Gastrocnemius medialis (tissue), 4 donors: ENCODE measurements at regions not wholly inside any gene's neighbourhood (a gene's known extent, or its start where the extent isn't known, plus 50 kb on each side); places are given as distances from the start of the nearest gene placed in this dataset.

Source experiments
- ATAC-seq, 2 donors: fragments of 150-250 bp; one replicate each; pipeline ENCODE4 v1.9.1; 2016
- DNase-seq, 2 donors: peaks; one replicate each; pipeline ENCODE4 v3.0.0-alpha.2; 2019
- H3K27ac ChIP-seq, 4 donors: fragments of 200-600 bp; sonication (generic); 1 replicate in 1 of 4; 2 replicates in 3 of 4; pipeline ENCODE4 v1.5.1; 2016 to 2018; ENCODE audit warnings: mild to moderate bottlenecking in 2 of 4, moderate library complexity in 1 of 4
- H3K27me3 ChIP-seq, 3 donors: fragments of 200-600 bp; sonication (generic) in 2 of 3; 1 replicate in 1 of 3; 2 replicates in 2 of 3; pipeline versions ENCODE4 v1.5.1 to v1.6.0; 2016 to 2019; ENCODE audit warnings: mild to moderate bottlenecking in 1 of 3, moderate library complexity in 1 of 3
- H3K36me3 ChIP-seq, 2 donors: fragments of 200-600 bp; sonication (generic) in 1 of 2; one replicate each; pipeline ENCODE4 v1.5.1; 2017 to 2018
- H3K4me1 ChIP-seq, 2 donors: fragments of 200-600 bp; sonication (generic) in 1 of 2; one replicate each; pipeline ENCODE4 v1.5.1; 2016 to 2017; ENCODE audit warnings: mild to moderate bottlenecking in 2 of 2
- H3K4me3 ChIP-seq, 4 donors: fragments of 200-600 bp; sonication (generic) in 3 of 4; 1 replicate in 1 of 4; 2 replicates in 3 of 4; pipeline ENCODE4 v1.5.1; 2016 to 2019; ENCODE audit warnings: mild to moderate bottlenecking in 2 of 4
- H3K9me3 ChIP-seq, 3 donors: fragments of 200-600 bp; sonication (generic) in 2 of 3; 1 replicate in 1 of 3; 2 replicates in 2 of 3; pipeline ENCODE4 v1.5.1; 2016 to 2019
- CTCF ChIP-seq, 5 experiments: fragments of 450-650 bp in 3 of 5; fragments of 200-600 bp in 2 of 5; sonication (generic) in 2 of 5; IDR thresholded peaks in 4 of 5; conservative IDR thresholded peaks in 1 of 5; 1 replicate in 4 of 5; 2 replicates in 1 of 5; pipeline ENCODE4 v1.5.1; 2016 to 2019; ENCODE audit warnings: antibody characterized with exemption in 5 of 5, mild to moderate bottlenecking in 3 of 5, moderate library complexity in 3 of 5
- POLR2A ChIP-seq, 2 donors: fragments of 450-650 bp; IDR thresholded peaks; one replicate each; pipeline ENCODE4 v1.6.1; 2017; ENCODE audit warnings: antibody characterized with exemption in 2 of 2, mild to moderate bottlenecking in 2 of 2, moderate library complexity in 2 of 2
- in situ Hi-C, 4 donors: fragments of 200-750 bp; cut with MboI; loops; one replicate each; pipeline versions ENCODE4 v1.15.0 to v1.8.0; 2017; ENCODE audit warnings: low sequenced_read_pairs in 4 of 4
- intact Hi-C: fragments of 100-400 bp; cut with DNase I; formaldehyde crosslinking; loops from one replicate; pipeline ENCODE4 v1.15.1; 2023; ENCODE audit warnings: low total_unique reads

GRCh38 chr18:29147944-29148343, 971.0 kb upstream of the CDH2 start:
- Histone ChIP-seq H3K4me3 (no peak overlapping the region), H3K36me3 (no peaks in the 10 kb centered on the region), H3K27me3 (no peaks in the 10 kb centered on the region), H3K9me3 (no peaks in the 10 kb centered on the region), H3K4me1 (no peaks in the 10 kb centered on the region), H3K27ac (no peak overlapping the region)
- TF ChIP-seq POLR2A (IDR thresholded peaks at IDR 0.05) (no peak), CTCF (IDR thresholded peaks at IDR 0.05 in 4 of 5, conservative IDR thresholded peaks at IDR 0.05 in 1 of 5) (no peak)
- intact Hi-C loops (no loop called here), in situ Hi-C loops (no loop called here)
- no peak for ATAC-seq
- no peak for DNase-seq

GRCh38 chr18:29146068-29146467, 969.1 kb upstream of the CDH2 start:
- no peak overlapping the region for H3K4me3 ChIP-seq
- H3K9me3 ChIP-seq = no peaks in the 10 kb centered on the region
- no peaks in the 10 kb centered on the region for H3K36me3 ChIP-seq
- H3K27me3 ChIP-seq = no peaks in the 10 kb centered on the region
- no peaks in the 10 kb centered on the region for H3K4me1 ChIP-seq
- no peak for TF ChIP-seq POLR2A (IDR thresholded peaks at IDR 0.05)
- no peak for TF ChIP-seq CTCF (IDR thresholded peaks at IDR 0.05 in 4 of 5, conservative IDR thresholded peaks at IDR 0.05 in 1 of 5)
- no peak for DNase-seq
- no peak for ATAC-seq
- in situ Hi-C loops = no loop called here
- H3K27ac ChIP-seq = no peak overlapping the region
- intact Hi-C loops = no loop called here

GRCh38 chr18:29140590-29140989, 963.7 kb upstream of the CDH2 start:
- H3K4me3 ChIP-seq = no peak overlapping the region
- H3K9me3 ChIP-seq = no peaks in the 10 kb centered on the region
- no peaks in the 10 kb centered on the region for H3K27me3 ChIP-seq
- ATAC-seq (no peak), DNase-seq (no peak)
- intact Hi-C loops (no loop called here), in situ Hi-C loops (no loop called here)
- TF ChIP-seq CTCF (IDR thresholded peaks at IDR 0.05 in 4 of 5, conservative IDR thresholded peaks at IDR 0.05 in 1 of 5) (no peak), POLR2A (IDR thresholded peaks at IDR 0.05) (no peak)
- no peaks in the 10 kb centered on the region for H3K36me3 ChIP-seq
- H3K27ac ChIP-seq = no peak overlapping the region
- H3K4me1 ChIP-seq = no peaks in the 10 kb centered on the region

- no peaks in the 10 kb centered on the region for H3K36me3 ChIP-seq
- no peak overlapping the region for H3K27ac ChIP-seq
- in situ Hi-C loops = no loop called here
- no peaks in the 10 kb centered on the region for H3K4me1 ChIP-seq
- intact Hi-C loops = no loop called here
- H3K4me3 ChIP-seq = no peak overlapping the region
- no peak for ATAC-seq
- H3K9me3 ChIP-seq = no peaks in the 10 kb centered on the region
- no peaks in the 10 kb centered on the region for H3K27me3 ChIP-seq
- TF ChIP-seq POLR2A (IDR thresholded peaks at IDR 0.05) = no peak
- no peak for DNase-seq
These were observed 961.0 kb upstream of the CDH2 start for GRCh38 chr18:29137773-29138495.

- Histone ChIP-seq H3K27ac (no peak overlapping the region), H3K4me3 (no peak overlapping the region), H3K36me3 (no peaks in the 10 kb centered on the region), H3K4me1 (no peaks in the 10 kb centered on the region), H3K9me3 (no peaks in the 10 kb centered on the region), H3K27me3 (no peaks in the 10 kb centered on the region)
- ATAC-seq = no peak
- no peak for TF ChIP-seq CTCF (IDR thresholded peaks at IDR 0.05 in 4 of 5, conservative IDR thresholded peaks at IDR 0.05 in 1 of 5)
- TF ChIP-seq POLR2A (IDR thresholded peaks at IDR 0.05) = no peak
- DNase-seq = no peak
- intact Hi-C loops (no loop called here), in situ Hi-C loops (no loop called here)
These were observed 947.0 kb upstream of the CDH2 start for GRCh38 chr18:29123706-29124530.
